ENCODE measurements at regions not wholly inside any gene's neighbourhood (a gene's known extent, or its start where the extent isn't known, plus 50 kb on each side); places are given as distances from the start of the nearest gene placed in this dataset.
A peak's percentile ranks its signal among the peaks of the same experiment; 100 is the strongest.

DNA sequence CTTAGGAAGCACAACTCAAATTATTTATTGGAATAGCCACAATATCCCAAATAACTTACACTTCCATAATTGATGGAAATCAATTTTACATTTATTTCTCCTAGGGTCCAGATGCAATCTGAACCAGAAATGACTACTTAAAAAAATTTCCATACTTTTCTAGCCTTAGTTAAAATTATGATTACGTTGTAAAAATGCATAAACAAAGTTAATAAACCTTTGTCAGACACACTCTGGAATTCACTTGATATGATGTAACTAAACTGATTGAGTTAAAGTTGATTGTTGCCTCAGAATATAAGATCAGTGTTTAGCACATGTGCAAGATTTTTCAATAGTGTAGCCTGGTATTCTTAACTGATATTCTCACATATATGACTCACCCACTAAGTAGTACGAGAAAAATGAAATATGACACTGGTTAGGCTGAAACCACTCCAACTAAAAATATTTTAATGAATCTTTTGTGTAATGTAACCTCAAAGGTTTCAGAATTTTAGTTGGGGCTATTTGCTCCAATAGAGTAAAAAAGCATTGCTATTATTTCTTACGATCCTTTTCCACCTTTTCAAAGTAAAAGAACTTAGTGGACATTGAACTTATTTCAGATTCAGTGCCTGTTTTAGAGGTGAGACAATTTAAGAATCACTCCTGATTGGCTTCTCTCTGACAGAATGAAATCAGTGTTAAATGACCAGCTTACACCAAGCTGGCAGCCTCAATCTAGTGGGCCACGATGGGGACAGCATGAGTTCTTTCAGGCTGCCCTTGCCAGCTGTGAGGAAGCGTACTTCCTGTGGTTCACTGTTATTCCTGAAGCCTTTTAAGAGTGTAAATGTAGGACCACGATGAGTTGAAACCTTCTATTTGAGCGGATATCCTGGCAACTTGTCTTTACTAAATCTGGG lies 277.2 kb upstream of the CDH9 start:
- DNase-seq: peak; percentile 54
- H3K27ac ChIP-seq (ENCODE audit: low read length, poor library complexity, severe bottlenecking): peak overlapping the region; percentile 95
- H3K9me3 ChIP-seq (ENCODE audit: control insufficient read depth, low read length): no peaks in the 10 kb centered on the region
- peak overlapping the region; percentile 67 to 92 for H3K18ac ChIP-seq (ENCODE audit: low read depth in 1 of 2, low read length in 2 of 2)
- WGBS: 35% methylated on average over 5 of the region's 7 CpGs
- no peak overlapping the region for H3K4me2 ChIP-seq (ENCODE audit: low read length, poor library complexity, severe bottlenecking)
- H2BK12ac ChIP-seq (ENCODE audit: low read length in 2 of 2): peak overlapping the region; percentile 79 to 97
- H2BK15ac ChIP-seq (ENCODE audit: low read depth, poor library complexity, severe bottlenecking): no peak overlapping the region
- H3K14ac ChIP-seq (ENCODE audit: low read length in 2 of 2): no peak overlapping the region
- H2AK5ac ChIP-seq (ENCODE audit: low read length, severe bottlenecking): no peak overlapping the region
- peak overlapping the region; percentile 89 for H4K91ac ChIP-seq (ENCODE audit: low read length)
- peak overlapping the region; percentile 56 for H3K9ac ChIP-seq (ENCODE audit: low read length)
- H2BK120ac ChIP-seq (ENCODE audit: low read depth, low read length): peak overlapping the region; percentile 49
- H4K8ac ChIP-seq (ENCODE audit: low read length): peak overlapping the region; percentile 97
- H3K27me3 ChIP-seq (ENCODE audit: control insufficient read depth in 1 of 2, insufficient read depth in 1 of 2, low read length in 2 of 2): no peaks in the 10 kb centered on the region
- peak overlapping the region in 1 of 2 experiments; percentile 47 for H3K4ac ChIP-seq (ENCODE audit: low read depth in 1 of 2, low read length in 2 of 2)
- H2BK5ac ChIP-seq (ENCODE audit: low read depth, low read length, poor library complexity, severe bottlenecking): peak overlapping the region; percentile 53
- H2AFZ ChIP-seq (ENCODE audit: low read depth, low read length): no peak overlapping the region
- no peaks in the 10 kb centered on the region for H3K36me3 ChIP-seq (ENCODE audit: control insufficient read depth in 1 of 2, insufficient read depth in 2 of 2, low read depth in 1 of 2, low read length in 2 of 2)
- H3K4me1 ChIP-seq (ENCODE audit: control insufficient read depth, insufficient read depth, low read depth, low read length): peaks cover 2% of the 10 kb centered on the region
- no peak overlapping the region for H3K23ac ChIP-seq (ENCODE audit: low read length in 2 of 2)
- peak overlapping the region in 1 of 2 experiments; percentile 33 for H3K4me3 ChIP-seq (ENCODE audit: insufficient read depth in 1 of 2, low read depth in 1 of 2, low read length in 2 of 2)
- H3K79me1 ChIP-seq (replicated peaks; ENCODE audit: low read length, poor library complexity, severe bottlenecking): no peaks in the 10 kb centered on the region

DNA sequence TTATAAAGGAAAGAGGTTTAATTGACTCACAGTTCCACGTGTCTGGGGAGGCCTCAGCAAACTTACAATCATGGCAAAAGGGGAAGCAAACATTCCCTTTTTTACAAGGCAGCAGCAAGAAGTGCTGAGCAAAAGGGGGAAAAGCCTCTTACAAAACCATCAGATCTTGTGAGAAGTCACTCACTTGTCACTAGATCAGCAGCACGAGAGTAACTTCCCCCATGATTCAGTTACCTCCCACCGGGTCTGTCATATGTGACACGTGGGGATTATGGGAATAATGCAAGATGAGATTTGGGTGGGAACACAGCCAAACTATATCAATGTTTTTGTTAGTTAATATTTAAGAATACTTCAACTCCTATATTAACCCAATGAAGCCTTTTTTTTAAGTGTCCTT lies 275.2 kb upstream of the CDH9 start:
- 89% methylated on average over 1 of the region's 4 CpGs for WGBS

DNA sequence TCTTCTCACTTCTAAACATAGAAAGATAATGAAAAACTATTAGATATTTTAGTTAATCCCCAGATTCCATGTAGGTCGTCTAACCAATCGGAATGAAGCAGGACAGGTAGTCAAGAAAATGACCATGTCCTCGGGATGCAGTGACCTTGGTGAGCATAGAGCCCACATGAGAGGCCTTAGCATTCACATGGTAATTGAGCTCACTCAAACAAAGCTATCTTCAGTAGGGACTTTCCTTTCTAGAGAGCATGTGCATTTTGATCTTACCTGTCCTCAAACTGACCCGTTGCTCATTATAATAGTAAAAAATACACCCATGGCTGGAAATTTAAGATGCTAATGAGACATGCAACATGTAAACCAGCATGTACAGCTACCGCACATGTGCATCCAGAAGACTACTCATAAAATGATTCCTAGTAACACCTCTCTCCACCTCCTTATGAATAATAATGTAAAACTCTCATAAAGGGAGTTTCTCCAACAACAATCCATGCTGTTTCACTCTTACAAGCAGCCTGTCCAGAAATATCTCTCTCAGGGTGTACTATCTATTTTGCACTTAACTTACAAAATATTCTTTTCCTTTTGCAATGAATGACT lies 274.0 kb upstream of the CDH9 start:
- no peaks in the 10 kb centered on the region for H3K79me1 ChIP-seq (replicated peaks; ENCODE audit: low read length, poor library complexity, severe bottlenecking)
- no peak overlapping the region for H3K9ac ChIP-seq (ENCODE audit: low read length)
- no peak overlapping the region for H2AFZ ChIP-seq (ENCODE audit: low read depth, low read length)
- DNase-seq: no peak
- H3K4me1 ChIP-seq (ENCODE audit: control insufficient read depth, insufficient read depth, low read depth, low read length): peaks cover 2% of the 10 kb centered on the region
- no peaks in the 10 kb centered on the region for H3K27me3 ChIP-seq (ENCODE audit: control insufficient read depth in 1 of 2, insufficient read depth in 1 of 2, low read length in 2 of 2)
- no peak overlapping the region for H3K18ac ChIP-seq (ENCODE audit: low read depth in 1 of 2, low read length in 2 of 2)
- no peak overlapping the region for H3K27ac ChIP-seq (ENCODE audit: low read length, poor library complexity, severe bottlenecking)
- H3K23ac ChIP-seq (ENCODE audit: low read length in 2 of 2): no peak overlapping the region
- no peak overlapping the region for H3K4me3 ChIP-seq (ENCODE audit: insufficient read depth in 1 of 2, low read depth in 1 of 2, low read length in 2 of 2)
- H2BK5ac ChIP-seq (ENCODE audit: low read depth, low read length, poor library complexity, severe bottlenecking): no peak overlapping the region
- no peaks in the 10 kb centered on the region for H3K36me3 ChIP-seq (ENCODE audit: control insufficient read depth in 1 of 2, insufficient read depth in 2 of 2, low read depth in 1 of 2, low read length in 2 of 2)
- H2BK120ac ChIP-seq (ENCODE audit: low read depth, low read length): no peak overlapping the region
- H3K9me3 ChIP-seq (ENCODE audit: control insufficient read depth, low read length): no peaks in the 10 kb centered on the region
- H2AK5ac ChIP-seq (ENCODE audit: low read length, severe bottlenecking): no peak overlapping the region
- 95% methylated on average over 5 of the region's 5 CpGs for WGBS
- H3K14ac ChIP-seq (ENCODE audit: low read length in 2 of 2): no peak overlapping the region
- no peak overlapping the region for H2BK15ac ChIP-seq (ENCODE audit: low read depth, poor library complexity, severe bottlenecking)
- no peak overlapping the region for H4K91ac ChIP-seq (ENCODE audit: low read length)
- no peak overlapping the region for H3K4ac ChIP-seq (ENCODE audit: low read depth in 1 of 2, low read length in 2 of 2)
- H4K8ac ChIP-seq (ENCODE audit: low read length): no peak overlapping the region
- H3K4me2 ChIP-seq (ENCODE audit: low read length, poor library complexity, severe bottlenecking): no peak overlapping the region
- H2BK12ac ChIP-seq (ENCODE audit: low read length in 2 of 2): no peak overlapping the region

More for the DNA sequence above, 275.2 kb upstream of the CDH9 start:
- H2BK15ac ChIP-seq (ENCODE audit: low read depth, poor library complexity, severe bottlenecking): no peak overlapping the region
- peak overlapping the region in 1 of 2 experiments; percentile 18 for H2BK12ac ChIP-seq (ENCODE audit: low read length in 2 of 2)
- no peak overlapping the region for H4K8ac ChIP-seq (ENCODE audit: low read length)
- H3K27me3 ChIP-seq (ENCODE audit: control insufficient read depth in 1 of 2, insufficient read depth in 1 of 2, low read length in 2 of 2): no peaks in the 10 kb centered on the region
- no peak overlapping the region for H3K27ac ChIP-seq (ENCODE audit: low read length, poor library complexity, severe bottlenecking)
- H2BK5ac ChIP-seq (ENCODE audit: low read depth, low read length, poor library complexity, severe bottlenecking): no peak overlapping the region
- H3K4me1 ChIP-seq (ENCODE audit: control insufficient read depth, insufficient read depth, low read depth, low read length): peaks cover 2% of the 10 kb centered on the region
- no peak overlapping the region for H3K14ac ChIP-seq (ENCODE audit: low read length in 2 of 2)
- H3K36me3 ChIP-seq (ENCODE audit: control insufficient read depth in 1 of 2, insufficient read depth in 2 of 2, low read depth in 1 of 2, low read length in 2 of 2): no peaks in the 10 kb centered on the region
- H3K4me3 ChIP-seq (ENCODE audit: insufficient read depth in 1 of 2, low read depth in 1 of 2, low read length in 2 of 2): no peak overlapping the region
- no peak overlapping the region for H3K18ac ChIP-seq (ENCODE audit: low read depth in 1 of 2, low read length in 2 of 2)
- no peak overlapping the region for H4K91ac ChIP-seq (ENCODE audit: low read length)
- no peaks in the 10 kb centered on the region for H3K9me3 ChIP-seq (ENCODE audit: control insufficient read depth, low read length)
- H3K9ac ChIP-seq (ENCODE audit: low read length): no peak overlapping the region
- no peak for DNase-seq
- no peak overlapping the region for H2AK5ac ChIP-seq (ENCODE audit: low read length, severe bottlenecking)
- no peak overlapping the region for H3K4me2 ChIP-seq (ENCODE audit: low read length, poor library complexity, severe bottlenecking)
- H2AFZ ChIP-seq (ENCODE audit: low read depth, low read length): no peak overlapping the region
- H3K79me1 ChIP-seq (replicated peaks; ENCODE audit: low read length, poor library complexity, severe bottlenecking): no peaks in the 10 kb centered on the region
- no peak overlapping the region for H3K23ac ChIP-seq (ENCODE audit: low read length in 2 of 2)
- H3K4ac ChIP-seq (ENCODE audit: low read depth in 1 of 2, low read length in 2 of 2): no peak overlapping the region
- no peak overlapping the region for H2BK120ac ChIP-seq (ENCODE audit: low read depth, low read length)

DNA sequence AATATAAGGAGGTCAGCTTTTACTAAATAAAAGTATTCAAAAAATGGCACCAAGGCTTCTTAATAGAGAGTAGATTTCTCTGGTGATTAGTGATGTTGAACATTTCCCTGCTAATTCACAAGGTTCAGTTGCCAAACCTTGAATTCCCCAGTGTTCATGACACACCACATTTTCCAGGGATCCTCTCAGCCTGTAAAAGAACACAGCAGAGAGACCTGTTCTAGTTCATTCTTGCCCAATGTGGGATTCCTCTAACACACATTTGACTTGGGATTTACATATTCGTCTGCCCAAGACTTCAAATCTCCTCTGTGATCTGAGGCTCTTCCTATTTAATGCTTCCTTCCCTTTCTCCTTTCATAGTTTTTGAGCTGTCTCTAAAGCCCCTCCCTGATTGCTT lies 273.2 kb upstream of the CDH9 start:
- Histone ChIP-seq H2AK5ac (ENCODE audit: low read length, severe bottlenecking) (no peak overlapping the region), H3K14ac (ENCODE audit: low read length in 2 of 2) (no peak overlapping the region), H3K4ac (ENCODE audit: low read depth in 1 of 2, low read length in 2 of 2) (no peak overlapping the region), H2BK12ac (ENCODE audit: low read length in 2 of 2) (no peak overlapping the region), H3K4me3 (ENCODE audit: insufficient read depth in 1 of 2, low read depth in 1 of 2, low read length in 2 of 2) (no peak overlapping the region), H3K23ac (ENCODE audit: low read length in 2 of 2) (no peak overlapping the region), H3K4me1 (ENCODE audit: control insufficient read depth, insufficient read depth, low read depth, low read length) (peaks cover 2% of the 10 kb centered on the region), H3K4me2 (ENCODE audit: low read length, poor library complexity, severe bottlenecking) (no peak overlapping the region), H3K9me3 (ENCODE audit: control insufficient read depth, low read length) (no peaks in the 10 kb centered on the region), H2AFZ (ENCODE audit: low read depth, low read length) (no peak overlapping the region), H4K8ac (ENCODE audit: low read length) (no peak overlapping the region), H4K91ac (ENCODE audit: low read length) (no peak overlapping the region), H2BK5ac (ENCODE audit: low read depth, low read length, poor library complexity, severe bottlenecking) (no peak overlapping the region), H2BK15ac (ENCODE audit: low read depth, poor library complexity, severe bottlenecking) (no peak overlapping the region), H3K9ac (ENCODE audit: low read length) (no peak overlapping the region), H3K27me3 (ENCODE audit: control insufficient read depth in 1 of 2, insufficient read depth in 1 of 2, low read length in 2 of 2) (no peaks in the 10 kb centered on the region), H3K18ac (ENCODE audit: low read depth in 1 of 2, low read length in 2 of 2) (no peak overlapping the region), H3K36me3 (ENCODE audit: control insufficient read depth in 1 of 2, insufficient read depth in 2 of 2, low read depth in 1 of 2, low read length in 2 of 2) (no peaks in the 10 kb centered on the region), H3K27ac (ENCODE audit: low read length, poor library complexity, severe bottlenecking) (no peak overlapping the region), H2BK120ac (ENCODE audit: low read depth, low read length) (no peak overlapping the region), H3K79me1 (replicated peaks; ENCODE audit: low read length, poor library complexity, severe bottlenecking) (no peaks in the 10 kb centered on the region)
- WGBS: 81% methylated on average over 1 of the region's 1 CpG
- peak; percentile 51 for DNase-seq
